ENCODE measurements at regions not wholly inside any gene's neighbourhood (a gene's known extent, or its start where the extent isn't known, plus 50 kb on each side); places are given as distances from the start of the nearest gene placed in this dataset.
"Not testable (repeated sequence)": the region's sequence is repeated elsewhere in the genome, so short reads cannot be mapped to it uniquely, and the experiment has no call there.

DNA sequence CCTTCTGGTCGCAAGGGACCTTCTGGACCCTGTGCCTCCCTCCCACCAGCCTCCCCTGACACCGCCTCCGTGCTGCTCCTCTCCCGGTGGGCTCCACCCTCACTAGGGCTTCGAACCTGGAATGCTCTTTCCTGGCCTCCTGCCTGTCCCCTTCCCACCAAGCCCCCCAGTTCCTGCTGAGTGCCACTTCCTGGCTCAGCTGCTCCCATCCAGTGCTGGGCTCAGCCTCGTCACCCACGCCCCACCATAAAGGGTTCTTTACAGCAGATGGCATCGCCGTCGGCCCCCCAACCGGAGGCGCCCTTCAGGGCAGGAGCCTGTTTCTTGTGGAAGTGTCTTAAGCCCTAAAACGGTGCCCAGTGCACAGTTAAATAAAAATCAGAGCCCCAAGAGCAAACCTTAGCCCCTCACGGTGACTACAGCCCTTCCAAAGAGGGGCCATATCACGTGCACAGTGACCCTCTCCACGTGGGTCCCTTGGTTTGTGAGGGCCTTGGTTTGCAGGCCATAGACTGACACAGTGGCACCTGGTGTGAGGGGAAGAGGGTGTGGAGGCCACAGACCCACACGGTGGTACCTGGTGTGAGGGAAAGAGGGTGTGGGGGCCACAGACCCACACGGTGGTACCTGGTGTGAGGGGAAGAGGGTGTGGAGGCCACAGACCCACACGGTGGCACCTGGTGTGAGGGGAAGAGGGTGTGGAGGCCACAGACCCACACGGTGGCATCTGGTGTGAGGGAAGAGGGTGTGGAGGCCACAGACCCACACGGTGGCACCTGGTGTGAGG is 111.4 kb downstream of the METRNL start:
- H3K4me3 ChIP-seq (ENCODE audit: low read depth, low read length) = no peak overlapping the region
- no peak for DNase-seq (ENCODE audit: low read depth)
- TF ChIP-seq, protein P1, sequence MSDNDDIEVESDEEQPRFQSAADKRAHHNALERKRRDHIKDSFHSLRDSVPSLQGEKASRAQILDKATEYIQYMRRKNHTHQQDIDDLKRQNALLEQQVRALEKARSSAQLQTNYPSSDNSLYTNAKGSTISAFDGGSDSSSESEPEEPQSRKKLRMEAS (IDR thresholded peaks at IDR 0.05; ENCODE audit: low read depth, low read length) = no peak
- TF ChIP-seq POLR2A (IDR thresholded peaks at IDR 0.05; ENCODE audit: extremely low read depth, insufficient read length) (no peak), MYC (IDR thresholded peaks at IDR 0.05; ENCODE audit: low read depth, low read length) (no peak)
- TF ChIP-seq, protein P2, sequence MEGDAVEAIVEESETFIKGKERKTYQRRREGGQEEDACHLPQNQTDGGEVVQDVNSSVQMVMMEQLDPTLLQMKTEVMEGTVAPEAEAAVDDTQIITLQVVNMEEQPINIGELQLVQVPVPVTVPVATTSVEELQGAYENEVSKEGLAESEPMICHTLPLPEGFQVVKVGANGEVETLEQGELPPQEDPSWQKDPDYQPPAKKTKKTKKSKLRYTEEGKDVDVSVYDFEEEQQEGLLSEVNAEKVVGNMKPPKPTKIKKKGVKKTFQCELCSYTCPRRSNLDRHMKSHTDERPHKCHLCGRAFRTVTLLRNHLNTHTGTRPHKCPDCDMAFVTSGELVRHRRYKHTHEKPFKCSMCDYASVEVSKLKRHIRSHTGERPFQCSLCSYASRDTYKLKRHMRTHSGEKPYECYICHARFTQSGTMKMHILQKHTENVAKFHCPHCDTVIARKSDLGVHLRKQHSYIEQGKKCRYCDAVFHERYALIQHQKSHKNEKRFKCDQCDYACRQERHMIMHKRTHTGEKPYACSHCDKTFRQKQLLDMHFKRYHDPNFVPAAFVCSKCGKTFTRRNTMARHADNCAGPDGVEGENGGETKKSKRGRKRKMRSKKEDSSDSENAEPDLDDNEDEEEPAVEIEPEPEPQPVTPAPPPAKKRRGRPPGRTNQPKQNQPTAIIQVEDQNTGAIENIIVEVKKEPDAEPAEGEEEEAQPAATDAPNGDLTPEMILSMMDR (IDR thresholded peaks at IDR 0.05; ENCODE audit: low read depth, low read length) = no peak

DNA sequence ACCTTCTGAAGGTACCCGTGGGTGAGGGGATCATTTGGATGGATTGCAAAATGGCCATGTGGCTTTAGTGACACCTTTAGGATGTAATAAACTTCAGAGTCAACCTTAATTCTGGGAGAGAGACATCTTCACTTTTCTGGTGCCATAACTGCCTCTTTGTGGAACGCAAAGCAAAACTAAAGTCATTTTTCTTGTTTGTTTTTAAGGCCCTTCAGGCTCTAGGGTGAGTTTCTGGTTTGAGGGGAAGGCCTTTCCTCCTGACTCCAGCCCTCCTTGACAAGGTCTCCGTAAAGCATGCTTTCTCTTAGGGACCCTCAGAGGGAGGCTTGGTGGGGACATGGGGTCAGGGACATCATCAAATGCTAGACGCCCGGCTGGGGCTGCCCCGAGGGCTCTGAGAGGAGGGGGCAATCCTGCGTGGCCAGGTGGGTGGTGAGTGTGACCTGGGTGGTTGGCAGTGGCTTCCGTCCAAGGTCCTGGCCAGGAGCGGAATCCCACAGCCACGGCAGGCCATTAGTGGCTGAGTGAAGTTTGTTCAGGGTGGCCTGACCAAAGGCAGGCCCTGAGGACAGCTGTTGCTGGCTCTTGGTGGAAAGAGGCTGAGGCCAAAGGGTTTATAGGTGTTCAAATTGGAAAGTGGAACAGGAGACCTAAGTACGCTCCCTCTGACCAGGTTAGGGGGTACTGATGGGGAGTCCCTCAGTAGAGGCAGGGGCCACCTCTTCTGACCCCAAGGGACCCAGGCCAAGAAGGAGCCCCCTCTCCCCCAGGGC is 112.2 kb downstream of the METRNL start:
- TF ChIP-seq POLR2A (IDR thresholded peaks at IDR 0.05; ENCODE audit: extremely low read depth, insufficient read length) = no peak
- TF ChIP-seq, protein P2 (IDR thresholded peaks at IDR 0.05; ENCODE audit: low read depth, low read length) = no peak
- TF ChIP-seq, protein P1 (IDR thresholded peaks at IDR 0.05; ENCODE audit: low read depth, low read length) = no peak
- no peak for TF ChIP-seq MYC (IDR thresholded peaks at IDR 0.05; ENCODE audit: low read depth, low read length)
- DNase-seq (ENCODE audit: low read depth) = no peak
- no peak overlapping the region for H3K4me3 ChIP-seq (ENCODE audit: low read depth, low read length)

DNA sequence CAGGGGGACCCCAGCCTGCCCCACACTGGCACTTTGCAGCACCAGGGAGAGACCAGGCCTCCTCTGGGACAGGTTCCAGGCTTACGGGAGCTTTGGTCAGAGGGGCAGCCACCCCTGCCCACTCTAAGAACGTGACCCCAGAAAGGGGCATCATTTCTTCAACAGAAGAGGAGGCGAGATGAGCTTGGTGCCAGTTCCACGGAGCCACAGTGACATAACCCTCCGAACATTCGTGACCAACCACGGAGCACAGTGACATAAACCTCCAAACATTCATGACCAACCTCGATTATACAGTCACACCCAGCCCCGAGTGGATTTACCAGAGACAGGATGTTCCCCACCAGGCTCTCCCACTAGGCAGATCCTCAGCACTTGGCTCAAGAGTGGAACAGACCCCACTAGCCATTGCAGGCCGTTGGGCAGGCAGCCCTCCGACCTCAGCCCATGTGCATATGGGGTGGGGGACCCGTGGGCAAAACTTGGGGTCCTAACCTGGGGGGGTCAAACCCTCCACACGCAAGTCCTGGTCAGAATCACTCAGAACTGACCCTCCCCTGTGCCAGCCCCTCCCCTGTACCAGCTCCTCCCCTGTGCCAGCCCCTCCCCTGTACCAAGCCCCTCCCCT is 112.9 kb downstream of the METRNL start:
- peak; percentile 17 for DNase-seq (ENCODE audit: low read depth)
- TF ChIP-seq POLR2A (IDR thresholded peaks at IDR 0.05; ENCODE audit: extremely low read depth, insufficient read length) (no peak), MYC (IDR thresholded peaks at IDR 0.05; ENCODE audit: low read depth, low read length) (no peak)
- TF ChIP-seq, protein P2 (IDR thresholded peaks at IDR 0.05; ENCODE audit: low read depth, low read length) = no peak
- TF ChIP-seq, protein P1 (IDR thresholded peaks at IDR 0.05; ENCODE audit: low read depth, low read length) = no peak
- no peak overlapping the region for H3K4me3 ChIP-seq (ENCODE audit: low read depth, low read length)

DNA sequence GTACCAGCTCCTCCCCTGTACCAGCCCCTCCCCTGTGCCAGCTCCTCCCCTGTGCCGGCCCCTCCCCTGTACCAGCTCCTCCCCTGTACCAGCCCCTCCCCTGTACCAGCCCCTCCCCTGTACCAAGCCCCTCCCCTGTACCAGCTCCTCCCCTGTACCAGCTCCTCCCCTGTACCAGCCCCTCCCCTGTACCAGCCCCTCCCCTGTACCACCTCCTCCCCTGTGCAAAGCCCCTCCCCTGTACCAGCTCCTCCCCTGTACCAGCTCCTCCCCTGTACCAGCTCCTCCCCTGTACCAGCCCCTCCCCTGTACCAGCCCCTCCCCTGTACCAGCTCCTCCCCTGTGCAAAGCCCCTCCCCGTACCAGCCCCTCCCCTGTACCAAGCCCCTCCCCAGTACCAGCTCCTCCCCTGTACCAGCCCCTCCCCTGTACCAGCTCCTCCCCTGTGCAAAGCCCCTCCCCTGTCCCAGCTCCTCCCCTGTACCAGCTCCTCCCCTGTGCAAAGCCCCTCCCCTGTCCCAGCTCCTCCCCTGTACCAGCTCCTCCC is 113.5 kb downstream of the METRNL start:
- H3K4me3 ChIP-seq (ENCODE audit: low read depth, low read length) = not testable (repeated sequence)
- DNase-seq (ENCODE audit: low read depth) = peak; percentile 29

DNA sequence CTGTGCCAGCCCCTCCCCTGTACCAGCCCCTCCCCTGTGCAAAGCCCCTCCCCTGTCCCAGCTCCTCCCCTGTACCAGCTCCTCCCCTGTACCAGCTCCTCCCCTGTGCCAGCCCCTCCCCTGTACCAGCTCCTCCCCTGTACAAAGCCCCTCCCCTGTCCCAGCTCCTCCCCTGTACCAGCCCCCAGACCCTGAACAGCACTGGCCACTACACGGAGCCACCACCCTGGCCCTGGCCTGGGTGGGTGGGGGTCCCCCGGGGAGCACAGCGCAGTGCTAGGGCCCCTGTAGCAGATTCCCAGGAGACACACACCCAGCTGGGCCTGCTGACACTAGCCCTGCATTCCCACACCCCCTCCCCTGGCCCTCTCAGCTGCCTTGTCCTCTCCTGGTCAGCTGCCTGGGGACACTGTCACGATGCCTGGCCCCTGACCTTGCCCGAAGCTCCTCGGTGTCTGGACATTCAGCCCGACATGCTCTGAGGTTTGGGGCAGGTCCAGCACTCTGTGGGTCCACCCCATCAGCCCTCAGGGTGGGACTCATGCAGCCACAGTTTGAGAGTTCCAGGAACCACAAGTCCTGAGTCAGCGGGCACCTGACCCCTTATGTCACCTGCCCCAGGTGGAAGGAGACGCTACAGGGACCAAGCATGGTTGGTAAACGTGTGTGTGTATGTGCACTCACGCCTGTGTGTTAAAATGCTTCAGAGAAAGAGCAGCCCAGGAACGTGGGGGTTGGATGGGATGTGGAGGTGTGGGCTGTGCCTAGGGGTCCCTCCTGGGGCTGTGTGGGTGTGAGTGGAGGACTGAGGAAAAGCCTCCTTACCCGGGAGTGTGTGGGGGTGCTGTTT is 114.2 kb downstream of the METRNL start:
- TF ChIP-seq, protein P1 (IDR thresholded peaks at IDR 0.05; ENCODE audit: low read depth, low read length) = no peak
- TF ChIP-seq MYC (IDR thresholded peaks at IDR 0.05; ENCODE audit: low read depth, low read length) = no peak
- TF ChIP-seq, protein P2 (IDR thresholded peaks at IDR 0.05; ENCODE audit: low read depth, low read length) = no peak
- no peak for TF ChIP-seq POLR2A (IDR thresholded peaks at IDR 0.05; ENCODE audit: extremely low read depth, insufficient read length)
- DNase-seq (ENCODE audit: low read depth) = peak; percentile 88
- H3K4me3 ChIP-seq (ENCODE audit: low read depth, low read length) = no peak overlapping the region
